ENCODE measurements at regions not wholly inside any gene's neighbourhood (a gene's known extent, or its start where the extent isn't known, plus 50 kb on each side); places are given as distances from the start of the nearest gene placed in this dataset.
"Not testable (repeated sequence)": the region's sequence is repeated elsewhere in the genome, so short reads cannot be mapped to it uniquely, and the experiment has no call there.

GRCh38 chr16:35207059-35207999, 1747.9 kb downstream of the TP53TG3F start:
- TF ChIP-seq CTCF (IDR thresholded peaks at IDR 0.05; ENCODE audit: low read depth, low read length, missing control alignments), result no peak
- DNase-seq (ENCODE audit: low read depth), result no peak
- H3K4me3 ChIP-seq (ENCODE audit: low read depth, low read length), result no peak overlapping the region

GRCh38 chr16:35208001-35208935, 1748.9 kb downstream of the TP53TG3F start:
- DNase-seq (ENCODE audit: low read depth), result no peak
- no peak overlapping the region for H3K4me3 ChIP-seq (ENCODE audit: low read depth, low read length)
- TF ChIP-seq CTCF (IDR thresholded peaks at IDR 0.05; ENCODE audit: low read depth, low read length, missing control alignments), result no peak

GRCh38 chr16:35210681-35211433, 1751.4 kb downstream of the TP53TG3F start:
- TF ChIP-seq CTCF (IDR thresholded peaks at IDR 0.05; ENCODE audit: low read depth, low read length, missing control alignments), result no peak
- DNase-seq (ENCODE audit: low read depth), result no peak
- H3K4me3 ChIP-seq (ENCODE audit: low read depth, low read length), result no peak overlapping the region

- no peak overlapping the region for H3K4me3 ChIP-seq (ENCODE audit: low read depth, low read length)
- DNase-seq (ENCODE audit: low read depth), result no peak
- TF ChIP-seq CTCF (IDR thresholded peaks at IDR 0.05; ENCODE audit: low read depth, low read length, missing control alignments), result no peak
These were observed 1755.4 kb downstream of the TP53TG3F start for GRCh38 chr16:35214840-35215239.

- no peak overlapping the region for H3K4me3 ChIP-seq (ENCODE audit: low read depth, low read length)
- no peak for DNase-seq (ENCODE audit: low read depth)
- TF ChIP-seq CTCF (IDR thresholded peaks at IDR 0.05; ENCODE audit: low read depth, low read length, missing control alignments), result no peak
These were observed 1755.9 kb downstream of the TP53TG3F start for GRCh38 chr16:35215287-35215686.

- H3K4me3 ChIP-seq (ENCODE audit: low read depth, low read length); DNase-seq (ENCODE audit: low read depth): not testable (repeated sequence)
These were observed 1756.8 kb downstream of the TP53TG3F start for GRCh38 chr16:35216261-35216660.

Data from GM12864 (cell line).